ENCODE measurements at regions not wholly inside any gene's neighbourhood (a gene's known extent, or its start where the extent isn't known, plus 50 kb on each side); places are given as distances from the start of the nearest gene placed in this dataset.

- no peaks in the 10 kb centered on the region for H3K79me2 ChIP-seq (ENCODE audit: insufficient read depth, low read length)
- Mint-ChIP-seq H3K4me3 (no peak overlapping the region), H3K36me3 (ENCODE audit: insufficient read depth in 1 of 3, low read depth in 3 of 3) (no peaks in the 10 kb centered on the region), H3K4me1 (no peaks in the 10 kb centered on the region), H3K9me3 (no peaks in the 10 kb centered on the region), H3K27ac (no peak overlapping the region), H3K27me3 (ENCODE audit: low read depth) (peaks cover 2% of the 10 kb centered on the region)
- H3K23ac ChIP-seq (ENCODE audit: insufficient read length, low read depth, low read length) = no peak overlapping the region
- no peak overlapping the region for H3K14ac ChIP-seq (ENCODE audit: insufficient read depth, low read length)
- no peak overlapping the region for H2AFZ ChIP-seq (ENCODE audit: low read length)
- H2BK5ac ChIP-seq (ENCODE audit: insufficient read length, low read length) = no peak overlapping the region
- H2BK12ac ChIP-seq (ENCODE audit: insufficient read length, low read depth, low read length) = no peak overlapping the region
- H3K56ac ChIP-seq (ENCODE audit: insufficient read length, low read depth, low read length) = no peak overlapping the region
- peaks cover 2% of the 10 kb centered on the region for H3K79me1 ChIP-seq (ENCODE audit: insufficient read depth, low read depth, low read length, poor library complexity, severe bottlenecking)
- H3K4ac ChIP-seq (ENCODE audit: low read depth, low read length) = no peak overlapping the region
- no peak overlapping the region for H2AK5ac ChIP-seq (ENCODE audit: insufficient read length, low read length)
- H4K8ac ChIP-seq (replicated peaks; ENCODE audit: insufficient read length, low read depth, low read length) = no peak overlapping the region
- H2BK20ac ChIP-seq (ENCODE audit: low read depth, low read length, poor library complexity, severe bottlenecking) = no peak overlapping the region
- H3K9ac ChIP-seq (ENCODE audit: extremely low read depth, insufficient read length, low read length) = no peak overlapping the region
- H4K91ac ChIP-seq (ENCODE audit: insufficient read length, low read depth, low read length) = no peak overlapping the region
- no peaks in the 10 kb centered on the region for H3K4me1 ChIP-seq (ENCODE audit: insufficient read depth, low read length)
- no peak overlapping the region for H3K27ac ChIP-seq (ENCODE audit: insufficient read length, low read depth, low read length)
- WGBS (ENCODE audit: extremely low coverage, insufficient read length, low lambda C conversion rate) = no CpG with 5 or more reads among the region's 2 CpGs
- H2BK120ac ChIP-seq (ENCODE audit: low read depth, low read length, poor library complexity, severe bottlenecking) = no peak overlapping the region
- TF ChIP-seq, protein P1, sequence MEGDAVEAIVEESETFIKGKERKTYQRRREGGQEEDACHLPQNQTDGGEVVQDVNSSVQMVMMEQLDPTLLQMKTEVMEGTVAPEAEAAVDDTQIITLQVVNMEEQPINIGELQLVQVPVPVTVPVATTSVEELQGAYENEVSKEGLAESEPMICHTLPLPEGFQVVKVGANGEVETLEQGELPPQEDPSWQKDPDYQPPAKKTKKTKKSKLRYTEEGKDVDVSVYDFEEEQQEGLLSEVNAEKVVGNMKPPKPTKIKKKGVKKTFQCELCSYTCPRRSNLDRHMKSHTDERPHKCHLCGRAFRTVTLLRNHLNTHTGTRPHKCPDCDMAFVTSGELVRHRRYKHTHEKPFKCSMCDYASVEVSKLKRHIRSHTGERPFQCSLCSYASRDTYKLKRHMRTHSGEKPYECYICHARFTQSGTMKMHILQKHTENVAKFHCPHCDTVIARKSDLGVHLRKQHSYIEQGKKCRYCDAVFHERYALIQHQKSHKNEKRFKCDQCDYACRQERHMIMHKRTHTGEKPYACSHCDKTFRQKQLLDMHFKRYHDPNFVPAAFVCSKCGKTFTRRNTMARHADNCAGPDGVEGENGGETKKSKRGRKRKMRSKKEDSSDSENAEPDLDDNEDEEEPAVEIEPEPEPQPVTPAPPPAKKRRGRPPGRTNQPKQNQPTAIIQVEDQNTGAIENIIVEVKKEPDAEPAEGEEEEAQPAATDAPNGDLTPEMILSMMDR (conservative IDR thresholded peaks at IDR 0.05) = no peak
- H3K9me3 ChIP-seq (ENCODE audit: control insufficient read depth, low read depth, low read length) = no peaks in the 10 kb centered on the region
- no peaks in the 10 kb centered on the region for H4K20me1 ChIP-seq (ENCODE audit: control insufficient read depth, insufficient read depth, insufficient read length)
- no peak for DNase-seq
- H2BK15ac ChIP-seq (ENCODE audit: low read depth, low read length) = no peak overlapping the region
- no peak overlapping the region for H3K18ac ChIP-seq (ENCODE audit: insufficient read length, low read depth, low read length)
- H3K4me2 ChIP-seq (ENCODE audit: insufficient read depth, insufficient read length, low read length) = no peak overlapping the region
- H4K5ac ChIP-seq (ENCODE audit: insufficient read length, low read depth, low read length) = no peak overlapping the region
- H3K23me2 ChIP-seq (ENCODE audit: insufficient read length, low read depth, low read length, poor library complexity, severe bottlenecking) = no peaks in the 10 kb centered on the region
- H3T11ph ChIP-seq (ENCODE audit: low read length) = no peak overlapping the region
- no peaks in the 10 kb centered on the region for H3K27me3 ChIP-seq (ENCODE audit: insufficient read depth, low read length)
Measured at GRCh38 chr2:173435574-173435973, 80.9 kb downstream of the CDCA7 start.
